ENCODE measurements at regions not wholly inside any gene's neighbourhood (a gene's known extent, or its start where the extent isn't known, plus 50 kb on each side); places are given as distances from the start of the nearest gene placed in this dataset.

- Histone ChIP-seq H3K27ac (no peak overlapping the region), H3K4me3 (no peak overlapping the region)
- TF ChIP-seq, protein P1, sequence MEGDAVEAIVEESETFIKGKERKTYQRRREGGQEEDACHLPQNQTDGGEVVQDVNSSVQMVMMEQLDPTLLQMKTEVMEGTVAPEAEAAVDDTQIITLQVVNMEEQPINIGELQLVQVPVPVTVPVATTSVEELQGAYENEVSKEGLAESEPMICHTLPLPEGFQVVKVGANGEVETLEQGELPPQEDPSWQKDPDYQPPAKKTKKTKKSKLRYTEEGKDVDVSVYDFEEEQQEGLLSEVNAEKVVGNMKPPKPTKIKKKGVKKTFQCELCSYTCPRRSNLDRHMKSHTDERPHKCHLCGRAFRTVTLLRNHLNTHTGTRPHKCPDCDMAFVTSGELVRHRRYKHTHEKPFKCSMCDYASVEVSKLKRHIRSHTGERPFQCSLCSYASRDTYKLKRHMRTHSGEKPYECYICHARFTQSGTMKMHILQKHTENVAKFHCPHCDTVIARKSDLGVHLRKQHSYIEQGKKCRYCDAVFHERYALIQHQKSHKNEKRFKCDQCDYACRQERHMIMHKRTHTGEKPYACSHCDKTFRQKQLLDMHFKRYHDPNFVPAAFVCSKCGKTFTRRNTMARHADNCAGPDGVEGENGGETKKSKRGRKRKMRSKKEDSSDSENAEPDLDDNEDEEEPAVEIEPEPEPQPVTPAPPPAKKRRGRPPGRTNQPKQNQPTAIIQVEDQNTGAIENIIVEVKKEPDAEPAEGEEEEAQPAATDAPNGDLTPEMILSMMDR (IDR thresholded peaks at IDR 0.05): no peak
- no peak for DNase-seq (ENCODE audit: low spot score)
Observed at GRCh38 chr7:148950806-148951205, 66.7 kb upstream of the EZH2 start.

DNA sequence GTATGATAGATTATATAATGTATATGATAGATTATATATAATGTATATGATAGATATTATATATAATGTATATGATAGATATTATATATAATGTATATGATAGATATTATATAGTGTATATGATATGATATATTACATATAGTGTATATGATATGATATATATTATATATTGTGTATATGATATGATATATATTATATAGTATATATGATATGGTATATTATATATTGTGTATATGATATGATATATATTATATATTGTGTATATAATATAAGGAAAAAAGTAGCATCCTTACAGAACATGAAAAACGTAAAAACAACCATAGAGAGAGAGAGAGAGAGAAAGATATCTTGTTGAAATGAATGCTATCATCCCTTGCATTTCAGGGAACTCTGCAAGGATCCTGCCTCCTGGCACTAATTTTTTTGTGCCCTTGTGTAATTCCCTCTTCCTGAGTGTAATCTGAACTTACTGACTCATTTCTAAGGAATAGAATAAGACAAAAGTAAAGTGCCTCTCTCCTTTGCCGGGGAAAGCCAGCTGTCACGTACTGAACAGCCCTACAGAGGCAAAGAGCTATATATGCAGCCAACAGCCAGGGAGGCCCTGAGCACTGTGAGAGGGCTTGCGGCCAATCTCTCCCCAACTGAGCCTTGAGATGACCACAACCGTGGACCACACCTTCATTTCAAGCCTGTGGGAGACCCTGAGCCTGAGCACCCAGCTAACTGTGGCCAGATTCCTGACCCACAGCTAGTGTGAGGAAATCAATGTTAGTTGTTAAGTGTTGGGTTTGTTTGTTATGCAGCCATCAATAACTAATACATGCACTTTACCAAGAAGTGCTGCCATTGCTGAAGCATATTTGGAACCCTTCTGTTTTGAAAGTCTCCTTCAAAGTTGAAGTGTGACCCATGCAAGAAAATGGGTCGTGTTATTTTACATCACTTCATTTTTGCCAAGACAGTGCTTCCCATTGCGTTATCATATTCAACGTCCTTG is 61.1 kb upstream of the EZH2 start:
- TF ChIP-seq, protein P1 (IDR thresholded peaks at IDR 0.05): no peak
- DNase-seq (ENCODE audit: low spot score): no peak
- Histone ChIP-seq H3K4me3 (no peak overlapping the region), H3K27ac (no peak overlapping the region)

DNA sequence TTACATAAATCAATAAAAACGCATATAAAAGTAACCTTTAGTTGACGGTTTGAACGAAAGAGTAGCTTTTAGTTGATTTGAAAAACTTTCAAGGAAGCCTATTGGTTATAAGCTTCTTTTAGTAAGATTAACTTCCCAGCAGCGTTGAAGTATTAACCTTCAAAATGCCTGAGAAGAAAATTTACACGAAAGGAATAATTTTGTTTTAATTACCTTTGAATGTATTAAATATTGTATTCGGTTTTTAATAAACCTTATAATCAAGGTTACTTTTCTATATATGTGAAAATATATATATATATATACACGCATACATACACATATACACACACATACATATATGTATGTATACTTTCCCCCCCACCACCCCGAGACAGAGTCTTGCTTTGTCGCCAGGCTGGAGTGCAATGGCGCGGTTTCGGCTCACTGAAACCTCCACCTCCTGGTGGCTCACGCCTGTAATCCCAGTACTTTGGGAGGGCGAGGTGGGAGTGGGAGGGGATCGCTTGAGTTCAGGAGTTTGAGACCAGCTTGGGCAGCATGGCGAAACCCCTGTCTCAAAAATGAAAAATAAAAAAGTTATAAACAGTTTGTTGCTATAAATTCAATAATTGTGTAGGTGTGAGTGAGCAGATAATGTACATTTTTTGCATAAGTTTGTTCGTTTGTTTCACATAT is 57.6 kb upstream of the EZH2 start:
- peak overlapping the region; percentile 93 for H3K4me3 ChIP-seq
- no peak for DNase-seq (ENCODE audit: low spot score)
- H3K27ac ChIP-seq: peak overlapping the region; percentile 89 to 92
- TF ChIP-seq, protein P1 (IDR thresholded peaks at IDR 0.05): peak; percentile 11

GRCh38 chr7:148940702-148941597 is 56.9 kb upstream of the EZH2 start:
- Histone ChIP-seq H3K27ac (peak overlapping the region; percentile 89 to 92), H3K4me3 (peak overlapping the region; percentile 93)
- DNase-seq (ENCODE audit: low spot score): peak; percentile 85
- TF ChIP-seq, protein P1 (IDR thresholded peaks at IDR 0.05): no peak

GRCh38 chr7:148939128-148939755 is 55.2 kb upstream of the EZH2 start:
- TF ChIP-seq, protein P1 (IDR thresholded peaks at IDR 0.05): no peak
- no peak overlapping the region for H3K4me3 ChIP-seq
- H3K27ac ChIP-seq: no peak overlapping the region
- no peak for DNase-seq (ENCODE audit: low spot score)

DNA sequence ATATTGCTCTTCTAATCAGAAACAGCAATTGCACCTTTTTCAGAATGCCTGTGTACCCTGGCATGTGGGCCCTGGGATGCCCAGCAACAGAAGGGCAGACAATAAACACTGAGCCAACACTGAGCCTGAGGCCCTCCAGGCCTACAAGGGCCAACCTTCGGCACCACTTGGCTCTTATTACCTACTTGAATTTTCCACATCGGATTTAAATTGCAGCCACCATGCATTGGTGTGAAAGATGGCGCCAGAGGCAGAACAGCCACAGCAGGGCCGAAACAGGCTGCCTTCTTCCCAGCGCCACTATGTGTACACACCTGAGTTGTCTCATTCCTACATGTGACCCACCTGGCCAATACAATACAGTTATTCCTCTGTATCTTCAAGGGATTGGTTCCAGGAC is 51.4 kb upstream of the EZH2 start:
- no peak overlapping the region for H3K4me3 ChIP-seq
- TF ChIP-seq, protein P1 (IDR thresholded peaks at IDR 0.05): no peak
- no peak for DNase-seq (ENCODE audit: low spot score)
- no peak overlapping the region for H3K27ac ChIP-seq
